CD14-positive monocyte (primary cell): ENCODE measurements at regions not wholly inside any gene's neighbourhood (a gene's known extent, or its start where the extent isn't known, plus 50 kb on each side); places are given as distances from the start of the nearest gene placed in this dataset.

Experiments
- DNase-seq, 3 donors: peaks; one replicate each; pipeline ENCODE4 v3.0.0-alpha.2; 2011 to 2022
- H2AFZ ChIP-seq: 2 replicates; pipeline ENCODE4 v1.6.0; 2012; ENCODE audit warnings: mild to moderate bottlenecking, low read depth, low read length, inconsistent platforms; ENCODE audit not compliant: insufficient read depth, poor library complexity, severe bottlenecking
- H3K27ac ChIP-seq, 2 donors: 1 replicate in 1 of 2; 2 replicates in 1 of 2; pipeline ENCODE4 v1.5.1; 2012 to 2013; ENCODE audit warnings: low read length in 2 of 2, control low read depth in 1 of 2, inconsistent platforms in 1 of 2, low read depth in 1 of 2, mild to moderate bottlenecking in 1 of 2
- H3K27me3 ChIP-seq, 2 donors: one replicate each; pipeline versions ENCODE4 v1.6.0 to v1.6.1; 2011 to 2013; ENCODE audit warnings: low read length in 2 of 2; ENCODE audit not compliant: control insufficient read depth in 2 of 2, insufficient read depth in 2 of 2
- H3K36me3 ChIP-seq, 2 donors: replicated peaks in 1 of 2; 1 replicate in 1 of 2; 2 replicates in 1 of 2; pipeline versions ENCODE4 v1.5.1 to v1.6.1; 2012 to 2013; ENCODE audit warnings: low read length in 2 of 2, control low read depth in 1 of 2, inconsistent platforms in 1 of 2, mild to moderate bottlenecking in 1 of 2; ENCODE audit not compliant: insufficient read depth in 2 of 2, control insufficient read depth in 1 of 2
- H3K4me1 ChIP-seq, 2 donors: 1 replicate in 1 of 2; 2 replicates in 1 of 2; pipeline versions ENCODE4 v1.5.1 to v1.6.1; 2012 to 2013; ENCODE audit warnings: low read length in 2 of 2, control low read depth in 1 of 2, inconsistent platforms in 1 of 2, mild to moderate bottlenecking in 1 of 2, moderate library complexity in 1 of 2; ENCODE audit not compliant: insufficient read depth in 2 of 2, control insufficient read depth in 1 of 2
- H3K4me2 ChIP-seq: replicated peaks from 2 replicates; pipeline ENCODE3; 2012; ENCODE audit warnings: low read length, moderate library complexity, mild to moderate bottlenecking; ENCODE audit not compliant: poor library complexity, severe bottlenecking; ENCODE audit errors: extremely low read depth
- H3K4me3 ChIP-seq, 3 experiments: fragments of 200-600 bp in 1 of 3; sonication (generic) in 1 of 3; replicated peaks in 1 of 3; 1 replicate in 2 of 3; 2 replicates in 1 of 3; pipeline ENCODE4 v1.5.1; 2011 to 2013; ENCODE audit warnings: low read length in 3 of 3, mild to moderate bottlenecking in 3 of 3, control low read depth in 2 of 3, low read depth in 2 of 3, inconsistent platforms in 1 of 3, moderate library complexity in 1 of 3
- H3K79me2 ChIP-seq: 2 replicates; pipeline ENCODE4 v1.6.0; 2012; ENCODE audit warnings: mild to moderate bottlenecking, control low read depth, inconsistent platforms, low read length, moderate library complexity; ENCODE audit not compliant: insufficient read depth
- H3K9ac ChIP-seq: 2 replicates; pipeline ENCODE4 v1.6.0; 2017; ENCODE audit warnings: low read length, mild to moderate bottlenecking; ENCODE audit not compliant: insufficient read depth, poor library complexity, severe bottlenecking
- H3K9me3 ChIP-seq, 2 donors: replicated peaks in 1 of 2; 1 replicate in 1 of 2; 2 replicates in 1 of 2; pipeline versions ENCODE4 v1.5.1 to v1.6.1; 2012 to 2013; ENCODE audit warnings: low read length in 2 of 2, control low read depth in 1 of 2; ENCODE audit not compliant: control insufficient read depth in 1 of 2, insufficient read depth in 1 of 2
- H4K20me1 ChIP-seq: 2 replicates; pipeline ENCODE4 v1.6.0; 2012; ENCODE audit warnings: mild to moderate bottlenecking, low read length, control low read depth, moderate library complexity; ENCODE audit not compliant: insufficient read depth
- H3K27ac Mint-ChIP-seq, 7 donors: one replicate each; pipeline ENCODE4 v1.8.0; 2020; ENCODE audit warnings: mild to moderate bottlenecking in 7 of 7, mixed read lengths in 7 of 7, moderate library complexity in 6 of 7, inconsistent platforms in 2 of 7
- H3K27me3 Mint-ChIP-seq, 3 donors: one replicate each; pipeline ENCODE4 v1.8.0; 2021 to 2022; ENCODE audit warnings: low read depth in 3 of 3, mild to moderate bottlenecking in 3 of 3, mixed read lengths in 3 of 3, moderate library complexity in 3 of 3, inconsistent platforms in 1 of 3
- H3K36me3 Mint-ChIP-seq, 2 donors: one replicate each; pipeline ENCODE4 v1.8.0; 2020; ENCODE audit warnings: mixed read lengths in 2 of 2, inconsistent platforms in 1 of 2, mild to moderate bottlenecking in 1 of 2
- H3K4me1 Mint-ChIP-seq: one replicate; pipeline ENCODE4 v1.8.0; 2020; ENCODE audit warnings: mild to moderate bottlenecking, mixed read lengths
- H3K4me3 Mint-ChIP-seq, 2 donors: one replicate each; pipeline ENCODE4 v1.8.0; 2020; ENCODE audit warnings: mild to moderate bottlenecking in 2 of 2, mixed read lengths in 2 of 2, moderate library complexity in 1 of 2
- H3K9me3 Mint-ChIP-seq, 7 donors: one replicate each; pipeline ENCODE4 v1.8.0; 2020 to 2022; ENCODE audit warnings: mixed read lengths in 7 of 7, mild to moderate bottlenecking in 6 of 7, moderate library complexity in 6 of 7, inconsistent platforms in 2 of 7
- CTCF ChIP-seq: fragments of 200-600 bp; IDR thresholded peaks from one replicate; pipeline ENCODE4 v1.8.0; 2022; ENCODE audit warnings: antibody characterized with exemption, mild to moderate bottlenecking
- WGBS: methylation state at CpG from one replicate; pipeline ENCODE4 v1.1.5; 2013; ENCODE audit warnings: missing lambda C conversion rate; ENCODE audit not compliant: insufficient coverage; 5-methylcytosine and 5-hydroxymethylcytosine counted together
- intact Hi-C, 2 donors: fragments of 100-400 bp; cut with micrococcal nuclease; formaldehyde crosslinking; loops; one replicate each; pipeline versions ENCODE4 v1.15.0 to v1.15.1; 2023

- no peak overlapping the region for H3K4me3 ChIP-seq
- no peak for TF ChIP-seq CTCF
- no peaks in the 10 kb centered on the region for H3K36me3 ChIP-seq
- intact Hi-C loops: no loop called here
- H3K27me3 ChIP-seq: no peaks in the 10 kb centered on the region
- Mint-ChIP-seq H3K36me3 (no peaks in the 10 kb centered on the region), H3K4me1 (no peaks in the 10 kb centered on the region), H3K4me3 (no peak overlapping the region), H3K27ac (no peak overlapping the region), H3K9me3 (peaks cover 0 to 13% (median 5%) of the 10 kb centered on the region in 7 donors), H3K27me3 (peaks cover 10 to 20% (median 17%) of the 10 kb centered on the region in 3 donors)
- H4K20me1 ChIP-seq: no peaks in the 10 kb centered on the region
- no peak overlapping the region for H3K4me2 ChIP-seq
- H3K27ac ChIP-seq: no peak overlapping the region
- no peaks in the 10 kb centered on the region for H3K79me2 ChIP-seq
- DNase-seq: no peak
- no peak overlapping the region for H3K9ac ChIP-seq
- no peaks in the 10 kb centered on the region for H3K4me1 ChIP-seq
- peaks cover 0 to 5% of the 10 kb centered on the region in 2 donors for H3K9me3 ChIP-seq
- H2AFZ ChIP-seq: no peak overlapping the region
- WGBS: 80% methylated on average over 1 of the region's 5 CpGs
These were observed 204.4 kb upstream of the AJAP1 start for GRCh38 chr1:4449972-4450371.

- no peak overlapping the region for H2AFZ ChIP-seq
- intact Hi-C loops: no loop called here
- H3K4me2 ChIP-seq: no peak overlapping the region
- H3K4me3 ChIP-seq: no peak overlapping the region
- H4K20me1 ChIP-seq: no peaks in the 10 kb centered on the region
- H3K79me2 ChIP-seq: no peaks in the 10 kb centered on the region
- no peaks in the 10 kb centered on the region for H3K4me1 Mint-ChIP-seq
- H3K36me3 ChIP-seq: no peaks in the 10 kb centered on the region
- H3K9ac ChIP-seq: no peak overlapping the region
- H3K9me3 ChIP-seq: peaks cover 15 to 18% of the 10 kb centered on the region in 2 donors
- H3K4me3 Mint-ChIP-seq: no peak overlapping the region
- H3K27ac Mint-ChIP-seq: no peak overlapping the region
- TF ChIP-seq CTCF: no peak
- H3K27ac ChIP-seq: no peak overlapping the region
- H3K4me1 ChIP-seq: no peaks in the 10 kb centered on the region
- no CpG with 5 or more reads among the region's 1 CpG for WGBS
- no peaks in the 10 kb centered on the region for H3K27me3 ChIP-seq
- H3K9me3 Mint-ChIP-seq: peaks cover 7 to 30% (median 12%) of the 10 kb centered on the region in 7 donors
- H3K27me3 Mint-ChIP-seq: peaks cover 3 to 9% (median 6%) of the 10 kb centered on the region in 3 donors
- no peak for DNase-seq
- H3K36me3 Mint-ChIP-seq: no peaks in the 10 kb centered on the region
These were observed 201.7 kb upstream of the AJAP1 start for GRCh38 chr1:4452701-4453100.
